Hematopoietic multipotent progenitor cell (in vitro differentiated cells): ENCODE measurements at regions not wholly inside any gene's neighbourhood (a gene's known extent, or its start where the extent isn't known, plus 50 kb on each side); places are given as distances from the start of the nearest gene placed in this dataset.

Source experiments
- DNase-seq, 3 donors: peaks; one replicate each; pipeline ENCODE4 v3.0.0-alpha.2; 2011 to 2015; ENCODE audit warnings: low read depth in 2 of 3, low spot score in 2 of 3

GRCh38 chr6:105567140-105567539 lies 164.3 kb upstream of the PREP start:
- no peak for DNase-seq

GRCh38 chr6:105566503-105566902 lies 163.6 kb upstream of the PREP start:
- no peak for DNase-seq

GRCh38 chr6:105564121-105564902 lies 161.4 kb upstream of the PREP start:
- DNase-seq: no peak

DNA sequence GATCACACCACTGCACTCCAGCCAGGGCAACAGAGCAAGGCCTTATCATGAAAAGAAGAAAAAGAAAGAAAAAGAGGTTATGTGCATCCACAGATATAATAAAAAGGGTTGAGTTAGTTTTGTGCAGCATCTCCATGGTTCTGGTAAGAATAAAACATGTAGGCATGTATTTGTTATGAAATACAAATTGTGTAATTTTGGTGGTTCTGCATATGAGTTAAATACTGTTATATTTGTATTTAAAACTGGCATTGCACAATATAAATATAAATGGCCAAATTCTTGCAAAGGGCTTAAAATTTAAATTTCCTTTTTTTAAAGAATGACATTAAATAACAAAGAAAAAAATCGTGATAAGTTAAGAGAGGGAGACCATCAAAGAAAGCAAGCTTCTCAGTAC lies 159.1 kb upstream of the PREP start:
- DNase-seq: no peak

GRCh38 chr6:105561486-105561885 lies 158.6 kb upstream of the PREP start:
- DNase-seq: no peak

- DNase-seq: no peak
These were observed 157.8 kb upstream of the PREP start for GRCh38 chr6:105560611-105561066.

DNA sequence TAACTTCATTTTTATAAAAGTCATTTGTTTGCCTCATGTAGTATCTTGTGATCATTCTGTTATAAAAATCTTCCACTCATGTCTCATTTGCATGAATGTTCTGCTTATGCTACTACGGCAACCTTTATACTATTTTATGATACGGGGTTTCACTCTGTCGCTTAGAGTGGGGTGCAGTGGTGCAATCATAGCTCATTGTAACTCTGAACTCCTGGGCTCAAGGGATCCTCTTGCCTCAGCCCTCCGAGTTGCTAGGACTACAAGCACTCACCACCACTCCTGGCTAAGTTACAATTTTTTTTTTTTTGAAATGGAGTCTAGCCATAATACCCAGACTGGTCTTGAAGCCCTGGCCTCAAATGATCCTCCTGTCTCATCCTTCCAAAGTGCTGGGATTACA lies 154.4 kb upstream of the PREP start:
- DNase-seq: no peak

GRCh38 chr6:105553171-105553570 lies 150.3 kb upstream of the PREP start:
- no peak for DNase-seq

GRCh38 chr6:105550955-105551620 lies 148.2 kb upstream of the PREP start:
- no peak for DNase-seq

DNA sequence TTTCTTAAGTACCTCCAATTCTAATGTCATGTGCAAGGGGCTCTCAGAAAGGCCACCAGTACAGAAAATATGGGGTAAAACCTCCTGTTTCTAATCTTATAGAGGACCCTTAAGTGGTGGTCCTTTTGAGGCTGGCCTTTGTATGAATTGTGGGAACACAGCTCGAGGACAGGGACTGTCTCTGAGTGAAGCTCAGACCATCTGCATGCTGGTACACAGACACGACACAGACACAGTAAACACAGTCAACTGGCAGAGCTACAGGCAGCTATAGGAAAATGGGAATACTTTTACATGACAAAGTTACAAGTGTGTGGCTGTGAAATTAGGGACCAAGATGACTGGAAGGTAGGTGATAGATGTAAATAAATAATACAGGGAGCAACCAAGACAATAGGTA lies 143.9 kb upstream of the PREP start:
- DNase-seq: no peak

DNA sequence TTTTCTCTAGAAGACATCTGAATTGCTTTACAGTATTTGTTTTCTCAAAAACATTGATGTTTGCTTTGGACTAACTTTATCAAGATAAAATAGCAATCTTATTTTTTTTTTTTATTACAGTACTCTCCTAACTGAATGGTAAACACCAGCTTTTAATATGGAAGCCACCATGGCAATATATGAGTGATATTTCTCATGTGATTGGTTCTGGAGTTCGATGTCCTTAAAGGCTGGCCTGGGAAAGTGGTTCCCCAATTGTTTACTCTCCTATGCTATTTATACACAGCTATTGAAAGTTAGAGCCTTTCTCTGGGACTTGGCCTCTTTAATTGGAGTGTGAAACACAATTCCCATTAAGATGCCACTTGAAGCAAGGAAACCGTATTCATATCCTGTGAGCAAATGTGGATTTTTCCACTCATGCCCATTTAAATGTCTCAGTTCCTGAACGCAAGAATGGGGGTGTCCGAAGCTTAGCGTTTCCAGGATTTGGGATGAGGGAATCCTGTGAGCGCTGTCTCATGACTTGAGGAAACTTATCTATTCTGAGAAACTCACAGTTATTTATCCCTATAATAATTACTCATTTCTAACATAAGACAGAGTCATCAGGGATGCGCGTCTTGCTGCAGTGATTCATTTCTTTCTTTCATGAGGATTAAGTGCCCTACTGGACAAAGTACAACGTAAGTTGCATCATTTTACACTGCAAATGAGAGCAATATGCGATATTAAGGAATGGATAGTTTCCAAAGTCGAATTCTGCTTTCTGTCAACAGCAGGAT lies 143.3 kb upstream of the PREP start:
- DNase-seq: no peak

- no peak for DNase-seq
These were observed 142.5 kb upstream of the PREP start for GRCh38 chr6:105545228-105545920.

GRCh38 chr6:105539911-105540310 lies 137.0 kb upstream of the PREP start:
- no peak for DNase-seq

- no peak for DNase-seq
These were observed 135.2 kb upstream of the PREP start for GRCh38 chr6:105537981-105538578.

GRCh38 chr6:105536961-105537360 lies 134.1 kb upstream of the PREP start:
- no peak for DNase-seq

DNA sequence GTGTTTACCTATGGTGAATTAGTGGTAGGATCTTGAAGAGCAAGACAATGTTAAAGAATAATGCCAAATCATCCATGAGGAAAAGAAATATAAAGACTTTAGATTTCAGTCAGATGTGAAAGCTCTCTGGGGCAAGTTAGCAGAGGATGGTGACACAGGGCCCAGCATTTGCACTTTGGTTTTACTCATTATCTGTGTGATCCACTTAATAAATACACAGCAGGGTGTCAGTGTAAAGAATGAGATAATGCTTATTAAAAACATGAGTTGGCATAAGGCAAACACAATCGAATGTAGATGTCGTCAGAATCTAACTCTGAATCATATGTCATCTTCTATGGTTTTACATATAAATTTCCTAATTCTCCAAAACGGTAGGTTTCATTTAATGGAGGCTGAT lies 130.4 kb upstream of the PREP start:
- DNase-seq: no peak

- no peak for DNase-seq
These were observed 123.5 kb upstream of the PREP start for GRCh38 chr6:105526225-105526872.

GRCh38 chr6:105522626-105523322 lies 119.9 kb upstream of the PREP start:
- no peak for DNase-seq

DNA sequence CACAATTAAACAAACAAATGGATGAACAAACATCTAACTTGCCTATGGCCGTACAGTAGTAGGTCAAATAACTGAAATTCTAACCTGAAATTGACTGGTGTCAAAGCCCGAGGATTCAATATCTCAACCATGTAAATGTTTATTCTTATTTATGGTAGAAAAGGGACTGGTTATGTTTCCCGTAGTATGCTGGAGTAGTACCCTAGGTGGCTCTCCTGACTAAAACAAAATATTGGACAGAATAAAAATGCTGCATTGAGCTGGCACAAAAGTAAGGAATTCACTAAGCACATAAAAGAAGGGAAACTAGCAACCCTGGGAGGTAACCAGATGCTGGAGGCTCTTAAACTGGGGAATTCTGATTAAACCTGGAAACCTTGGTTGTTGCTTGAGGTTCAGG lies 117.1 kb upstream of the PREP start:
- no peak for DNase-seq
